HG02588 (cell line): ENCODE measurements at regions not wholly inside any gene's neighbourhood (a gene's known extent, or its start where the extent isn't known, plus 50 kb on each side); places are given as distances from the start of the nearest gene placed in this dataset.
"Not testable (repeated sequence)": the region's sequence is repeated elsewhere in the genome, so short reads cannot be mapped to it uniquely, and the experiment has no call there.

Source experiments
- ATAC-seq: cut with Tn5 transposase; IDR thresholded peaks from one replicate; pipeline ENCODE4 v1.9.1; 2021; ENCODE audit warnings: mild to moderate bottlenecking, moderate library complexity; ENCODE audit not compliant: unreplicated experiment

DNA sequence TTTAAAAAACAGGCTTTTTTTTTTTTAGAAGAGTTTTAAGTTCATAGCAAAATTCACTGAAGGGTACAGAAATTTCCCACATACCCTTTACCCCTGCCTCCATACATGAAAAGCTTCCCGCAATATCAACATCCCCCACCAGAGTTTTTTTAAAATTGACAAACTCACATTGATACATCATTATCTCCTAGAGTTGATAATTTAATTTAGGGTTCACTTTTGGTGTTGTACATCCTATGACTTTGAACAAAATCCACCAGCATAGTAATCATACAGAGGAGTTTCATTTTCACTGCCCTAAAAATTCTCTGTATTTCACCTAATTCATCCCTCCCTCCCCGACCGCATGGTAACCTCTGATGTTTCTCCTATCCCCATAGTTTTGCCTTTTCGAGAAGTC, 53.6 kb upstream of the KCNK2 start:
- ATAC-seq, result no peak

DNA sequence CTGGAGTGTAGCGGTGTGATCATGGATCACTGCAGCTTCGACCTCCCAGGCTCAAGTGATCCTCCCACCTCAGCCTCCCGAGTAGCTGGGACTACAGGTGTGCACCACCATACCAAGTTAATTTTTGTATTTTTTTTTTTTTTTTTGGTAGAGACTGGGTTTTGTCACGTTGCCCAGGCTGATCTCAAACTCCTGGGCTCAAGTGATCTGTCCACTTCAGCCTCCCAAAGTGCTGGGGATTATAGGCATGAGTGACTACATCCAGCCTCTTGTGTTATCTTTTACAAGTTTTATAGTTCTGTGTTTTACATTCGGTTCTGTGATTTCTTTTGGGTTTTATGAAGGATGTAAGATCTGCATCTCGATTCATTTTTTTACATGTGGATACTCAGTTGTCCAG, 52.0 kb upstream of the KCNK2 start:
- not testable (repeated sequence) for ATAC-seq

DNA sequence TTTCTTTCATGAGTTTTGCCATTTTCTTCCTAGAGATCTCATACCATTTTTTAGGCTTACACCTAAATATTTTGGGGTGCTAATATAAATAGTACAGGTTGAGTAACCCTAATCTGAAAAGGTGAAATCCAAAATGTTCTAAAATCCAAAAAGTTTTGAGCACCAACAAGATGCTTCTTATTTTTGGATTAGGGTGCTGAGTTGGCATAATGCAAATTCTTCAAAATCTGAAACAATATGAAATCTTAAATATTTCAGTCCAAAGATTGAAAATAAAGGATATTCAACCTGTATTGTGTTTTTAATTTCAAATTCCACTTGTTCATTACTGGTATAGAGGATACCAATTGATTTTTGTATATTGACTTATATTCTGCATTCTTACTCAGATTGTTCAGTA, 51.1 kb upstream of the KCNK2 start:
- no peak for ATAC-seq
